ENCODE measurements at regions not wholly inside any gene's neighbourhood (a gene's known extent, or its start where the extent isn't known, plus 50 kb on each side); places are given as distances from the start of the nearest gene placed in this dataset.

DNA sequence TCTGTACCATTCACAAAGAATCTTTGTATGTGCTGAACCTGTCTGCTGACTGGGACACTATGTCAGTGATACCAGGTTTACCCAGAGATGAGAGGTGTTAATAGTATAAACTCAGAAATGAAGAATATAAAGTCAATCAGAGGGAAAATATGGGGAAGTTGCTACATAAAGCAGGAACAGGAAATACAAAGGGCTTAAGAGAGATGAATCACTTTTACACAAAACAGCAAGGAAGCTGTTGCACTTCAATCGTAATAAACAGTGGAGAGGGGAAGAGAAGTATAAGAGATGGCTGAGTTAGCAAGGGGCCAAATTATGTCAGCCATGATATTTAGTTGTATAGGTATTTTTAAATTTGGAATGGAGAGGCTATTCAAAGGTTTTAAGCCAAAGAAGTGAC is 890.2 kb upstream of the NCAM2 start:
- H3K9me3 ChIP-seq (ENCODE audit: control insufficient read depth, low read length) = no peaks in the 10 kb centered on the region
- H3K4me3 ChIP-seq (ENCODE audit: low read length) = no peak overlapping the region
- TF ChIP-seq, protein P1, sequence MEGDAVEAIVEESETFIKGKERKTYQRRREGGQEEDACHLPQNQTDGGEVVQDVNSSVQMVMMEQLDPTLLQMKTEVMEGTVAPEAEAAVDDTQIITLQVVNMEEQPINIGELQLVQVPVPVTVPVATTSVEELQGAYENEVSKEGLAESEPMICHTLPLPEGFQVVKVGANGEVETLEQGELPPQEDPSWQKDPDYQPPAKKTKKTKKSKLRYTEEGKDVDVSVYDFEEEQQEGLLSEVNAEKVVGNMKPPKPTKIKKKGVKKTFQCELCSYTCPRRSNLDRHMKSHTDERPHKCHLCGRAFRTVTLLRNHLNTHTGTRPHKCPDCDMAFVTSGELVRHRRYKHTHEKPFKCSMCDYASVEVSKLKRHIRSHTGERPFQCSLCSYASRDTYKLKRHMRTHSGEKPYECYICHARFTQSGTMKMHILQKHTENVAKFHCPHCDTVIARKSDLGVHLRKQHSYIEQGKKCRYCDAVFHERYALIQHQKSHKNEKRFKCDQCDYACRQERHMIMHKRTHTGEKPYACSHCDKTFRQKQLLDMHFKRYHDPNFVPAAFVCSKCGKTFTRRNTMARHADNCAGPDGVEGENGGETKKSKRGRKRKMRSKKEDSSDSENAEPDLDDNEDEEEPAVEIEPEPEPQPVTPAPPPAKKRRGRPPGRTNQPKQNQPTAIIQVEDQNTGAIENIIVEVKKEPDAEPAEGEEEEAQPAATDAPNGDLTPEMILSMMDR (conservative IDR thresholded peaks at IDR 0.05) = no peak
- Mint-ChIP-seq H3K27me3 (ENCODE audit: insufficient read depth) (no peaks in the 10 kb centered on the region), H3K9me3 (no peaks in the 10 kb centered on the region), H3K27ac (no peak overlapping the region), H3K36me3 (ENCODE audit: low read depth) (no peaks in the 10 kb centered on the region), H3K4me1 (peaks cover 5% of the 10 kb centered on the region), H3K4me3 (no peak overlapping the region)
- H3K27ac ChIP-seq (ENCODE audit: low read depth, low read length) = no peak overlapping the region
- 83 to 91% methylated on average over 1 of the region's 1 CpG for whole genome bisulfite sequencing, 2 experiments (ENCODE audit: insufficient coverage in 1 of 2, insufficient read length in 1 of 2)
- no peaks in the 10 kb centered on the region for H3K27me3 ChIP-seq (ENCODE audit: control insufficient read depth, insufficient read depth, low read length, poor library complexity, severe bottlenecking)
- DNase-seq = no peak
- H3K36me3 ChIP-seq (ENCODE audit: control insufficient read depth, insufficient read depth, low read length) = no peaks in the 10 kb centered on the region
- no peaks in the 10 kb centered on the region for H3K4me1 ChIP-seq (ENCODE audit: control insufficient read depth, insufficient read depth, low read length)
- H3K9ac ChIP-seq (ENCODE audit: extremely low read depth, low read length, poor library complexity, severe bottlenecking) = no peak overlapping the region

DNA sequence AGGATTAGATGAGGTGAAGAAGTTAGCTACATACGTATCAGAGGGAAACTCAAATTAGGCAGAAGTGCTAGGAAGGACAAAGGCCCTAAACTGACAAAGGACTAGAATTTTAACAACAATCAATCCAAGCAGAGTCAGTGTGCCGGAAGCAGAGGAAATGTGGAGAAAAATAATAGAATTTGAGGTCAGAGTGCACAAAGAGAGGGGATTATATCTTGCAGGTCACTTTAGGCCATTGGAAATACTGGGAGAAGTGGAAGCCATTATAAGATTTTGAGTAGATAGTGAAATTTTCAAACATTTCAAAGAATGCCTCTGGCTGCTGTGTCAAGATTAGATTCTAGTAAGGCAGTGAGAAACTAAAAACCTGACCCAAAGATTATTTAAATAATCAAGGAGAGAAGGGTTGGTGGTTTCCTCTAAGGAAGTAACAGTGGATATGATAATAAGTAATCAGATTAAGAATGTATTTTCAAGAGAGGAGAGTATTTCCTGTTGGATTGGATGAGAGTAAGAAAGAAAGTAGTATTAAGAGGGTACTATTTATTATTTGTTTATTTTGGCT is 889.2 kb upstream of the NCAM2 start:
- peaks cover 5% of the 10 kb centered on the region for H3K4me1 Mint-ChIP-seq
- 85 to 100% methylated on average over 1 to 2 of the region's 2 CpGs for WGBS, 2 experiments (ENCODE audit: insufficient coverage in 1 of 2, insufficient read length in 1 of 2)

DNA sequence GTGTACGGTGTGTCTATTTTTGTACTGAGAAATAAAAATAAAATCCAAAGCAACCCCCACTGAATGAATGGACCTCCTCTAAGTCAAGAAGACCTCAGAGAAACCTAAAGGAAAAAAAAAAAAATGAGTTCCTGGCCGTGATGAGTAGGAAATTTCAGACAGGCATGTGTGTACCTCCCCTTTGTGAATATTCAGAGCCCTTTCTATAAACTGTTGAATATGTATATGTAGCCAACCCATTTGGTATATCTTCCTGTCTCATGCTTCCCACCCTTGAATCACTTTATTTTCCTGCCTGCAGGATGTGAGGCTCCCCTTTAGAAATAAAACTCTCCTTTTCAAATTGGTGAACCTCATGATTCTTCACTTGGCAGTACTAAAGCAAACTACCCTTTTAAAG is 887.8 kb upstream of the NCAM2 start:
- H3K27ac ChIP-seq (ENCODE audit: low read depth, low read length) = no peak overlapping the region
- H3K9me3 Mint-ChIP-seq = no peaks in the 10 kb centered on the region
- no peaks in the 10 kb centered on the region for H3K36me3 ChIP-seq (ENCODE audit: control insufficient read depth, insufficient read depth, low read length)
- H3K27ac Mint-ChIP-seq = no peak overlapping the region
- TF ChIP-seq, protein P1 (conservative IDR thresholded peaks at IDR 0.05) = no peak
- no peak overlapping the region for H3K4me3 ChIP-seq (ENCODE audit: low read length)
- 75% methylated on average over 1 of the region's 2 CpGs; no CpG with 5 or more reads in 1 of the 2 experiments for WGBS, 2 experiments (ENCODE audit: insufficient coverage in 1 of 2, insufficient read length in 1 of 2)
- H3K27me3 Mint-ChIP-seq (ENCODE audit: insufficient read depth) = no peaks in the 10 kb centered on the region
- no peak overlapping the region for H3K9ac ChIP-seq (ENCODE audit: extremely low read depth, low read length, poor library complexity, severe bottlenecking)
- DNase-seq = no peak
- no peaks in the 10 kb centered on the region for H3K4me1 ChIP-seq (ENCODE audit: control insufficient read depth, insufficient read depth, low read length)
- no peaks in the 10 kb centered on the region for H3K9me3 ChIP-seq (ENCODE audit: control insufficient read depth, low read length)
- no peaks in the 10 kb centered on the region for H3K27me3 ChIP-seq (ENCODE audit: control insufficient read depth, insufficient read depth, low read length, poor library complexity, severe bottlenecking)
- no peaks in the 10 kb centered on the region for H3K36me3 Mint-ChIP-seq (ENCODE audit: low read depth)
- H3K4me1 Mint-ChIP-seq = peaks cover 5% of the 10 kb centered on the region
- no peak overlapping the region for H3K4me3 Mint-ChIP-seq

More for the DNA sequence above, 889.2 kb upstream of the NCAM2 start:
- TF ChIP-seq, protein P1 (conservative IDR thresholded peaks at IDR 0.05) = no peak
- H3K27me3 Mint-ChIP-seq (ENCODE audit: insufficient read depth) = no peaks in the 10 kb centered on the region
- H3K36me3 Mint-ChIP-seq (ENCODE audit: low read depth) = no peaks in the 10 kb centered on the region
- no peaks in the 10 kb centered on the region for H3K9me3 Mint-ChIP-seq
- Histone ChIP-seq H3K4me1 (ENCODE audit: control insufficient read depth, insufficient read depth, low read length) (no peaks in the 10 kb centered on the region), H3K9me3 (ENCODE audit: control insufficient read depth, low read length) (no peaks in the 10 kb centered on the region), H3K27me3 (ENCODE audit: control insufficient read depth, insufficient read depth, low read length, poor library complexity, severe bottlenecking) (no peaks in the 10 kb centered on the region), H3K36me3 (ENCODE audit: control insufficient read depth, insufficient read depth, low read length) (no peaks in the 10 kb centered on the region), H3K4me3 (ENCODE audit: low read length) (no peak overlapping the region), H3K27ac (ENCODE audit: low read depth, low read length) (no peak overlapping the region), H3K9ac (ENCODE audit: extremely low read depth, low read length, poor library complexity, severe bottlenecking) (no peak overlapping the region)
- DNase-seq = no peak
- H3K4me3 Mint-ChIP-seq = no peak overlapping the region
- H3K27ac Mint-ChIP-seq = no peak overlapping the region

Data from endodermal cell (in vitro differentiated cells).